GM19043 (cell line): ENCODE measurements at regions not wholly inside any gene's neighbourhood (a gene's known extent, or its start where the extent isn't known, plus 50 kb on each side); places are given as distances from the start of the nearest gene placed in this dataset.
"Not testable (repeated sequence)": the region's sequence is repeated elsewhere in the genome, so short reads cannot be mapped to it uniquely, and the experiment has no call there.

Experiments used
- ATAC-seq: cut with Tn5 transposase; IDR thresholded peaks from one replicate; pipeline ENCODE4 v1.9.1; 2021; ENCODE audit warnings: low read depth; ENCODE audit not compliant: unreplicated experiment

GRCh38 chr16:21363550-21364223, 85.6 kb upstream of the CRYM start:
- not testable (repeated sequence) for ATAC-seq

GRCh38 chr16:21361612-21362227, 83.6 kb upstream of the CRYM start:
- ATAC-seq, result not testable (repeated sequence)

GRCh38 chr16:21361045-21361444, 83.0 kb upstream of the CRYM start:
- not testable (repeated sequence) for ATAC-seq

- not testable (repeated sequence) for ATAC-seq
Measured at GRCh38 chr16:21359513-21359912, 81.4 kb upstream of the CRYM start.

GRCh38 chr16:21358261-21358795, 80.2 kb upstream of the CRYM start:
- peak; percentile 43 for ATAC-seq

- ATAC-seq, result not testable (repeated sequence)
Measured at GRCh38 chr16:21356308-21356707, 78.2 kb upstream of the CRYM start.

GRCh38 chr16:21351433-21351832, 73.3 kb upstream of the CRYM start:
- ATAC-seq, result not testable (repeated sequence)

- not testable (repeated sequence) for ATAC-seq
Measured at GRCh38 chr16:21350851-21351250, 72.8 kb upstream of the CRYM start.

- ATAC-seq, result not testable (repeated sequence)
Measured at GRCh38 chr16:21349336-21349735, 71.2 kb upstream of the CRYM start.

GRCh38 chr16:21348815-21349214, 70.7 kb upstream of the CRYM start:
- ATAC-seq, result not testable (repeated sequence)

GRCh38 chr16:21347538-21347937, 69.4 kb upstream of the CRYM start:
- not testable (repeated sequence) for ATAC-seq

- ATAC-seq, result not testable (repeated sequence)
Measured at GRCh38 chr16:21346756-21347491, 68.8 kb upstream of the CRYM start.

GRCh38 chr16:21344361-21344912, 66.3 kb upstream of the CRYM start:
- not testable (repeated sequence) for ATAC-seq

GRCh38 chr16:21341101-21341500, 63.0 kb upstream of the CRYM start:
- no peak for ATAC-seq

- no peak for ATAC-seq
Measured at GRCh38 chr16:21339941-21340340, 61.9 kb upstream of the CRYM start.

- ATAC-seq, result no peak
Measured at GRCh38 chr16:21339269-21339641, 61.2 kb upstream of the CRYM start.

- no peak for ATAC-seq
Measured at GRCh38 chr16:21338537-21339268, 60.6 kb upstream of the CRYM start.

GRCh38 chr16:21336231-21336630, 58.1 kb upstream of the CRYM start:
- no peak for ATAC-seq

GRCh38 chr16:21334188-21335146, 56.4 kb upstream of the CRYM start:
- not testable (repeated sequence) for ATAC-seq
